GM12874 (cell line): ENCODE measurements at regions not wholly inside any gene's neighbourhood (a gene's known extent, or its start where the extent isn't known, plus 50 kb on each side); places are given as distances from the start of the nearest gene placed in this dataset.

Source experiments
- CTCF ChIP-seq: IDR thresholded peaks from 2 replicates; pipeline ENCODE4 v1.5.1; 2011; ENCODE audit warnings: low read depth, mild to moderate bottlenecking, control low read depth, low read length, moderate library complexity; ENCODE audit not compliant: insufficient read depth

GRCh38 chr15:95684126-95684525 lies 646.4 kb upstream of the NR2F2 start:
- no peak for TF ChIP-seq CTCF

- TF ChIP-seq CTCF = no peak
These were observed 645.8 kb upstream of the NR2F2 start for GRCh38 chr15:95684693-95685115.

- no peak for TF ChIP-seq CTCF
These were observed 643.4 kb upstream of the NR2F2 start for GRCh38 chr15:95687061-95687460.

- TF ChIP-seq CTCF = no peak
These were observed 642.8 kb upstream of the NR2F2 start for GRCh38 chr15:95687686-95688085.

- TF ChIP-seq CTCF = no peak
These were observed 639.7 kb upstream of the NR2F2 start for GRCh38 chr15:95690631-95691340.

GRCh38 chr15:95693917-95694316 lies 636.6 kb upstream of the NR2F2 start:
- TF ChIP-seq CTCF = no peak

GRCh38 chr15:95698230-95698629 lies 632.3 kb upstream of the NR2F2 start:
- TF ChIP-seq CTCF = no peak
